ENCODE measurements at regions not wholly inside any gene's neighbourhood (a gene's known extent, or its start where the extent isn't known, plus 50 kb on each side); places are given as distances from the start of the nearest gene placed in this dataset.

DNA sequence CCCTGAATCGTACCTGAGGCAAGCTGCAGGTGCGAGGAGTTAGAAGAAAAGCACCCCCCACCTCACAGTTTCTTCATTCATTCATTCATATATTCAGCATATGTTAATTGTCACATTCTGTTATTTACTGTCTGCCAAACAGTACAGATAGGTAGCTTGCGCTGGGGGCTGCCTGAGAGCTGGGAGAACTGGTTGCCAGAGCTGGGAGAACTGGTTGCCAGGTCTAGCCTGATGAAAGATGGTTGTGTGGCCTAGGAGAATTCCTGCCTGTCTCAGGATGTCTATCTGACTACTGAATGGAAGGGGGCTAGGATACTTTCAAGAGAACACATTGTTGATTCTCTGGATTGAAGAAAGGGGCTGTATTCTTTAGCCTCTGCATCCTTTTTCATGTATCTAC, 225.9 kb upstream of the POU3F1 start:
- DNase-seq (ENCODE audit: low read depth, low spot score) (no peak), ATAC-seq (no peak)
- no peaks in the 10 kb centered on the region for H3K9me3 ChIP-seq (ENCODE audit: control insufficient read depth in 1 of 2, insufficient read depth in 1 of 2, low read depth in 1 of 2, low read length in 2 of 2)
- no peak overlapping the region for H3K9ac ChIP-seq (ENCODE audit: low read length)
- H3K9me2 ChIP-seq (ENCODE audit: insufficient read depth): no peaks in the 10 kb centered on the region
- H2AFZ ChIP-seq (ENCODE audit: low read depth, low read length, poor library complexity, severe bottlenecking): no peak overlapping the region
- CTCF ChIA-PET: no interaction called here
- peaks cover 24% of the 10 kb centered on the region; the same call in 1 of the 2 replicates for H3K27me3 ChIP-seq (ENCODE audit: insufficient read depth, low read length)
- no peak for TF ChIP-seq SP1 (IDR thresholded peaks at IDR 0.05; ENCODE audit: low read depth)
- TF ChIP-seq, protein P1, sequence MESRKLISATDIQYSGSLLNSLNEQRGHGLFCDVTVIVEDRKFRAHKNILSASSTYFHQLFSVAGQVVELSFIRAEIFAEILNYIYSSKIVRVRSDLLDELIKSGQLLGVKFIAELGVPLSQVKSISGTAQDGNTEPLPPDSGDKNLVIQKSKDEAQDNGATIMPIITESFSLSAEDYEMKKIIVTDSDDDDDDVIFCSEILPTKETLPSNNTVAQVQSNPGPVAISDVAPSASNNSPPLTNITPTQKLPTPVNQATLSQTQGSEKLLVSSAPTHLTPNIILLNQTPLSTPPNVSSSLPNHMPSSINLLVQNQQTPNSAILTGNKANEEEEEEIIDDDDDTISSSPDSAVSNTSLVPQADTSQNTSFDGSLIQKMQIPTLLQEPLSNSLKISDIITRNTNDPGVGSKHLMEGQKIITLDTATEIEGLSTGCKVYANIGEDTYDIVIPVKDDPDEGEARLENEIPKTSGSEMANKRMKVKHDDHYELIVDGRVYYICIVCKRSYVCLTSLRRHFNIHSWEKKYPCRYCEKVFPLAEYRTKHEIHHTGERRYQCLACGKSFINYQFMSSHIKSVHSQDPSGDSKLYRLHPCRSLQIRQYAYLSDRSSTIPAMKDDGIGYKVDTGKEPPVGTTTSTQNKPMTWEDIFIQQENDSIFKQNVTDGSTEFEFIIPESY (IDR thresholded peaks at IDR 0.05; ENCODE audit: extremely low read depth, insufficient replicate concordance, low read length): no peak
- TF ChIP-seq, protein P2, sequence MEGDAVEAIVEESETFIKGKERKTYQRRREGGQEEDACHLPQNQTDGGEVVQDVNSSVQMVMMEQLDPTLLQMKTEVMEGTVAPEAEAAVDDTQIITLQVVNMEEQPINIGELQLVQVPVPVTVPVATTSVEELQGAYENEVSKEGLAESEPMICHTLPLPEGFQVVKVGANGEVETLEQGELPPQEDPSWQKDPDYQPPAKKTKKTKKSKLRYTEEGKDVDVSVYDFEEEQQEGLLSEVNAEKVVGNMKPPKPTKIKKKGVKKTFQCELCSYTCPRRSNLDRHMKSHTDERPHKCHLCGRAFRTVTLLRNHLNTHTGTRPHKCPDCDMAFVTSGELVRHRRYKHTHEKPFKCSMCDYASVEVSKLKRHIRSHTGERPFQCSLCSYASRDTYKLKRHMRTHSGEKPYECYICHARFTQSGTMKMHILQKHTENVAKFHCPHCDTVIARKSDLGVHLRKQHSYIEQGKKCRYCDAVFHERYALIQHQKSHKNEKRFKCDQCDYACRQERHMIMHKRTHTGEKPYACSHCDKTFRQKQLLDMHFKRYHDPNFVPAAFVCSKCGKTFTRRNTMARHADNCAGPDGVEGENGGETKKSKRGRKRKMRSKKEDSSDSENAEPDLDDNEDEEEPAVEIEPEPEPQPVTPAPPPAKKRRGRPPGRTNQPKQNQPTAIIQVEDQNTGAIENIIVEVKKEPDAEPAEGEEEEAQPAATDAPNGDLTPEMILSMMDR (IDR thresholded peaks at IDR 0.05 in 2 of 3, conservative IDR thresholded peaks at IDR 0.05 in 1 of 3; ENCODE audit: borderline replicate concordance in 1 of 3, insufficient read depth in 1 of 3, low read depth in 2 of 3, low read length in 2 of 3): no peak
- TF ChIP-seq POLR2AphosphoS5 (IDR thresholded peaks at IDR 0.05; ENCODE audit: low read depth, low read length): no peak
- TF ChIP-seq CEBPB (IDR thresholded peaks at IDR 0.05; ENCODE audit: low read depth): no peak
- TF ChIP-seq, protein P3, sequence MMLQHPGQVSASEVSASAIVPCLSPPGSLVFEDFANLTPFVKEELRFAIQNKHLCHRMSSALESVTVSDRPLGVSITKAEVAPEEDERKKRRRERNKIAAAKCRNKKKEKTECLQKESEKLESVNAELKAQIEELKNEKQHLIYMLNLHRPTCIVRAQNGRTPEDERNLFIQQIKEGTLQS (IDR thresholded peaks at IDR 0.05): no peak
- TF ChIP-seq ZNF274 (IDR thresholded peaks at IDR 0.05; ENCODE audit: low read depth, low read length): no peak
- TF ChIP-seq JUND (IDR thresholded peaks at IDR 0.05): no peak
- no peak for TF ChIP-seq CBX3 (IDR thresholded peaks at IDR 0.05; ENCODE audit: low read depth)
- no peak for TF ChIP-seq SIN3A (IDR thresholded peaks at IDR 0.05; ENCODE audit: low read depth)
- TF ChIP-seq RAD21 (IDR thresholded peaks at IDR 0.05; ENCODE audit: low read depth): no peak
- TF ChIP-seq, protein P4, sequence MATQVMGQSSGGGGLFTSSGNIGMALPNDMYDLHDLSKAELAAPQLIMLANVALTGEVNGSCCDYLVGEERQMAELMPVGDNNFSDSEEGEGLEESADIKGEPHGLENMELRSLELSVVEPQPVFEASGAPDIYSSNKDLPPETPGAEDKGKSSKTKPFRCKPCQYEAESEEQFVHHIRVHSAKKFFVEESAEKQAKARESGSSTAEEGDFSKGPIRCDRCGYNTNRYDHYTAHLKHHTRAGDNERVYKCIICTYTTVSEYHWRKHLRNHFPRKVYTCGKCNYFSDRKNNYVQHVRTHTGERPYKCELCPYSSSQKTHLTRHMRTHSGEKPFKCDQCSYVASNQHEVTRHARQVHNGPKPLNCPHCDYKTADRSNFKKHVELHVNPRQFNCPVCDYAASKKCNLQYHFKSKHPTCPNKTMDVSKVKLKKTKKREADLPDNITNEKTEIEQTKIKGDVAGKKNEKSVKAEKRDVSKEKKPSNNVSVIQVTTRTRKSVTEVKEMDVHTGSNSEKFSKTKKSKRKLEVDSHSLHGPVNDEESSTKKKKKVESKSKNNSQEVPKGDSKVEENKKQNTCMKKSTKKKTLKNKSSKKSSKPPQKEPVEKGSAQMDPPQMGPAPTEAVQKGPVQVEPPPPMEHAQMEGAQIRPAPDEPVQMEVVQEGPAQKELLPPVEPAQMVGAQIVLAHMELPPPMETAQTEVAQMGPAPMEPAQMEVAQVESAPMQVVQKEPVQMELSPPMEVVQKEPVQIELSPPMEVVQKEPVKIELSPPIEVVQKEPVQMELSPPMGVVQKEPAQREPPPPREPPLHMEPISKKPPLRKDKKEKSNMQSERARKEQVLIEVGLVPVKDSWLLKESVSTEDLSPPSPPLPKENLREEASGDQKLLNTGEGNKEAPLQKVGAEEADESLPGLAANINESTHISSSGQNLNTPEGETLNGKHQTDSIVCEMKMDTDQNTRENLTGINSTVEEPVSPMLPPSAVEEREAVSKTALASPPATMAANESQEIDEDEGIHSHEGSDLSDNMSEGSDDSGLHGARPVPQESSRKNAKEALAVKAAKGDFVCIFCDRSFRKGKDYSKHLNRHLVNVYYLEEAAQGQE (IDR thresholded peaks at IDR 0.05; ENCODE audit: low read depth): no peak
- TF ChIP-seq SRF (IDR thresholded peaks at IDR 0.05; ENCODE audit: low read depth): no peak
- TF ChIP-seq, protein P5, sequence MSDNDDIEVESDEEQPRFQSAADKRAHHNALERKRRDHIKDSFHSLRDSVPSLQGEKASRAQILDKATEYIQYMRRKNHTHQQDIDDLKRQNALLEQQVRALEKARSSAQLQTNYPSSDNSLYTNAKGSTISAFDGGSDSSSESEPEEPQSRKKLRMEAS (IDR thresholded peaks at IDR 0.05): no peak
- no peak for TF ChIP-seq ZFX (IDR thresholded peaks at IDR 0.05)
- TF ChIP-seq POLR2A (IDR thresholded peaks at IDR 0.05; ENCODE audit: borderline replicate concordance, extremely low read depth, insufficient read depth, insufficient read length): no peak
- TF ChIP-seq EGR1 (IDR thresholded peaks at IDR 0.05; ENCODE audit: low read depth): no peak
- BruUV-seq (replicated peaks): no TSS peak
- RAD21 ChIA-PET (ENCODE audit: low non-redundant PET in 1 of 2, low total read pairs in 2 of 2, uncharacterized antibody in 2 of 2, unreplicated experiment in 2 of 2): no interaction called here
- no peaks in the 10 kb centered on the region for H3K36me3 ChIP-seq (ENCODE audit: control insufficient read depth in 1 of 2, insufficient read depth in 2 of 2, low read length in 2 of 2)
- no peak overlapping the region for H3K4me3 ChIP-seq (replicated peaks in 1 of 2; ENCODE audit: low read depth in 1 of 2, low read length in 2 of 2)
- no peak overlapping the region for H3K4me2 ChIP-seq (ENCODE audit: low read length)
- H3K4me1 ChIP-seq (ENCODE audit: control insufficient read depth in 1 of 2, insufficient read depth in 2 of 2, low read length in 2 of 2): no peaks in the 10 kb centered on the region
- no peaks in the 10 kb centered on the region for H4K20me1 ChIP-seq (ENCODE audit: insufficient read depth)
- H3K27ac ChIP-seq (ENCODE audit: low read depth, low read length): no peak overlapping the region
- no peaks in the 10 kb centered on the region for H3K79me2 ChIP-seq (ENCODE audit: insufficient read depth, low read length)
- POLR2A ChIA-PET: no interaction called here
- intact Hi-C loops (cut with micrococcal nuclease): no loop called here
